Thoracic aorta (tissue), 2 donors: ENCODE measurements at regions not wholly inside any gene's neighbourhood (a gene's known extent, or its start where the extent isn't known, plus 50 kb on each side); places are given as distances from the start of the nearest gene placed in this dataset.

Experiments
- ATAC-seq: fragments of 150-250 bp; one replicate; pipeline ENCODE4 v1.8.0; 2017; ENCODE audit warnings: low read depth; ENCODE audit not compliant: insufficient number of reproducible peaks, low FRiP score
- DNase-seq: peaks from one replicate; pipeline ENCODE4 v3.0.0-alpha.2; 2020; ENCODE audit warnings: low spot score
- H3K27ac ChIP-seq, 2 donors: fragments of 200-600 bp; sonication (generic); 1 replicate in 1 of 2; 2 replicates in 1 of 2; pipeline ENCODE4 v1.5.1; 2016; ENCODE audit warnings: mild to moderate bottlenecking in 2 of 2, moderate library complexity in 2 of 2
- H3K27me3 ChIP-seq: fragments of 200-600 bp; sonication (generic); replicated peaks from 2 replicates; pipeline ENCODE4 v1.6.0; 2016; ENCODE audit warnings: mild to moderate bottlenecking; ENCODE audit not compliant: insufficient read depth
- H3K36me3 ChIP-seq: fragments of 200-600 bp; sonication (generic); one replicate; pipeline ENCODE4 v1.5.1; 2016
- H3K4me1 ChIP-seq, 2 donors: fragments of 200-600 bp; sonication (generic); 1 replicate in 1 of 2; 2 replicates in 1 of 2; pipeline versions ENCODE4 v1.5.1 to v1.6.0; 2016; ENCODE audit warnings: low read depth in 2 of 2, mild to moderate bottlenecking in 1 of 2; ENCODE audit not compliant: control insufficient read depth in 1 of 2
- H3K4me3 ChIP-seq: fragments of 200-600 bp; sonication (generic); 2 replicates; pipeline ENCODE4 v1.5.1; 2016; ENCODE audit warnings: mild to moderate bottlenecking
- H3K9me3 ChIP-seq: fragments of 200-600 bp; sonication (generic); 2 replicates; pipeline ENCODE4 v1.5.1; 2016
- CTCF ChIP-seq: fragments of 200-600 bp; sonication (generic); IDR thresholded peaks from one replicate; pipeline ENCODE4 v1.5.1; 2019; ENCODE audit warnings: antibody characterized with exemption

- no peak for TF ChIP-seq CTCF
- DNase-seq (no peak), ATAC-seq (no peak)
- Histone ChIP-seq H3K27me3 (no peaks in the 10 kb centered on the region), H3K4me1 (no peaks in the 10 kb centered on the region), H3K27ac (no peak overlapping the region), H3K36me3 (no peaks in the 10 kb centered on the region), H3K9me3 (peaks cover 4% of the 10 kb centered on the region), H3K4me3 (no peak overlapping the region)
These were observed 122.9 kb upstream of the GLI3 start for GRCh38 chr7:42359946-42360345.

- H3K4me1 ChIP-seq = no peaks in the 10 kb centered on the region
- H3K4me3 ChIP-seq = no peak overlapping the region
- no peak for TF ChIP-seq CTCF
These were observed 114.4 kb upstream of the GLI3 start for GRCh38 chr7:42351316-42351935.

GRCh38 chr7:42350801-42351200 is 113.8 kb upstream of the GLI3 start:
- Histone ChIP-seq H3K27ac (no peak overlapping the region), H3K4me1 (no peaks in the 10 kb centered on the region), H3K9me3 (no peaks in the 10 kb centered on the region), H3K27me3 (no peaks in the 10 kb centered on the region), H3K36me3 (no peaks in the 10 kb centered on the region), H3K4me3 (no peak overlapping the region)
- ATAC-seq (no peak), DNase-seq (no peak)
- no peak for TF ChIP-seq CTCF

More at GRCh38 chr7:42351316-42351935, 114.4 kb upstream of the GLI3 start:
- no peaks in the 10 kb centered on the region for H3K36me3 ChIP-seq
- ATAC-seq (no peak), DNase-seq (no peak)
- H3K27me3 ChIP-seq = no peaks in the 10 kb centered on the region
- no peak overlapping the region for H3K27ac ChIP-seq
- H3K9me3 ChIP-seq = no peaks in the 10 kb centered on the region

- DNase-seq = no peak
- ATAC-seq = no peak
- H3K27ac ChIP-seq = no peak overlapping the region
- no peaks in the 10 kb centered on the region for H3K27me3 ChIP-seq
- no peaks in the 10 kb centered on the region for H3K36me3 ChIP-seq
- no peaks in the 10 kb centered on the region for H3K4me1 ChIP-seq
- no peak overlapping the region for H3K4me3 ChIP-seq
- TF ChIP-seq CTCF = no peak
- H3K9me3 ChIP-seq = no peaks in the 10 kb centered on the region
These were observed 111.6 kb upstream of the GLI3 start for GRCh38 chr7:42348631-42349030.

- ATAC-seq (no peak), DNase-seq (no peak)
- Histone ChIP-seq H3K4me3 (no peak overlapping the region), H3K9me3 (no peaks in the 10 kb centered on the region), H3K27me3 (no peaks in the 10 kb centered on the region), H3K36me3 (no peaks in the 10 kb centered on the region), H3K4me1 (no peaks in the 10 kb centered on the region), H3K27ac (no peak overlapping the region)
- TF ChIP-seq CTCF = no peak
These were observed 111.1 kb upstream of the GLI3 start for GRCh38 chr7:42348071-42348470.
